Activated CD8-positive, alpha-beta T cell treated with anti-CD3 and anti-CD28 coated beads for 36 hours (primary cell): ENCODE measurements at regions not wholly inside any gene's neighbourhood (a gene's known extent, or its start where the extent isn't known, plus 50 kb on each side); places are given as distances from the start of the nearest gene placed in this dataset.

ENCODE experiments used
- ATAC-seq: fragments of 200-7000 bp; cut with Tn5 transposase; one replicate; pipeline ENCODE4 v1.10.0; 2021; ENCODE audit warnings: mild to moderate bottlenecking, moderate library complexity
- CTCF ChIA-PET: fragments of 350-600 bp; sonication (Branson Sonifier 250); formaldehyde crosslinking; loops from one replicate; lab custom pipeline; 2021; ENCODE audit warnings: antibody characterized with exemption; lab: Charles Lee
- POLR2A ChIA-PET: fragments of 350-600 bp; sonication (Branson Sonifier 250); formaldehyde crosslinking; loops from one replicate; lab custom pipeline; 2021; ENCODE audit warnings: antibody characterized with exemption; lab: Charles Lee
- DNase-seq: peaks from one replicate; pipeline ENCODE4 v3.0.0-alpha.2; 2020
- H3K27ac Mint-ChIP-seq: one replicate; pipeline ENCODE4 v1.8.0; 2021; ENCODE audit warnings: mild to moderate bottlenecking, mixed read lengths
- H3K27me3 Mint-ChIP-seq: one replicate; pipeline ENCODE4 v1.8.0; 2021; ENCODE audit warnings: mixed read lengths
- H3K36me3 Mint-ChIP-seq: one replicate; pipeline ENCODE4 v1.8.0; 2021; ENCODE audit warnings: low read depth, mixed read lengths
- H3K4me1 Mint-ChIP-seq: one replicate; pipeline ENCODE4 v1.8.0; 2021; ENCODE audit warnings: low read depth, mixed read lengths
- H3K4me3 Mint-ChIP-seq: one replicate; pipeline ENCODE4 v1.8.0; 2021; ENCODE audit warnings: mild to moderate bottlenecking, moderate library complexity, mixed read lengths
- H3K9me3 Mint-ChIP-seq: one replicate; pipeline ENCODE4 v1.8.0; 2021; ENCODE audit warnings: mixed read lengths
- intact Hi-C: fragments of 100-400 bp; cut with micrococcal nuclease; formaldehyde crosslinking; loops from one replicate; pipeline ENCODE4 v1.10.0; 2022
- TF ChIP-seq, protein P1 (sequence below): fragments of 200-600 bp; IDR thresholded peaks from one replicate; pipeline ENCODE4 v1.8.0; 2022; ENCODE audit warnings: antibody characterized with exemption, mild to moderate bottlenecking

DNA sequence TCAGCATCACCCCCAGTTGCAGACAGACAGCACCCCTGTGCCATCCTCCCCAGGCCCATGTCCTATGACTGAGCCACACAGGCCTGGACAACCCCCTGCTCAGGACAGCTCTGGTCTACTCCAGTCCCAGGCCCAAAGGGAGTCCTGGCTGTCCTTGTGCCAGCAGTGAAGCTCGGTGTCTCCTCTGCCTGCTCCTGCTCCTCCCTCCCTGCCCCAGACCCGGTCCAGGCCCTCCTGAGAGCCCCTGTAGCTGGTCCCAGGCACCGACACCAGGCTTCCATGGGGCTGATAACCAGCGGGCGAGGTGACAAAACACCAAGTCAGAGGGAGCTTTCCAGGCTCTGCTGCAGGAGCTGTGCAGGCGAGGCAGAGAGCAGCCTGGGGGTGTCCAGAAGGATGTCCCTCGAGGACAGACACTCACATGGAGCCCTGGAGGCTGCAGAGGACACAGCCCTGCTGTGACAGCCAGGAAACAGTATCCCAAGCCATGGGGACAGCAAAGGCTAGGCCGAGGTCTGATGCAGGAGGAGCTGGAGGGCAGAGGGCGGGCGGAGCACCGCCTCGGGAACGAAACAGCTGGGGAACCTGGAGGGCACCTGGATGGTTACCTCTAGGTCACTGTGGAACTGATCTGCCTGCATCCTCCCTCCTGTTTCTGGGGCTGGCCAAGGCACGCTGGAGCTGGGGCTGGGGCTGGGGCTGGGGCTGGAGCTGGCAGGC lies 103.8 kb upstream of the PRR20G start:
- TF ChIP-seq, protein P1, sequence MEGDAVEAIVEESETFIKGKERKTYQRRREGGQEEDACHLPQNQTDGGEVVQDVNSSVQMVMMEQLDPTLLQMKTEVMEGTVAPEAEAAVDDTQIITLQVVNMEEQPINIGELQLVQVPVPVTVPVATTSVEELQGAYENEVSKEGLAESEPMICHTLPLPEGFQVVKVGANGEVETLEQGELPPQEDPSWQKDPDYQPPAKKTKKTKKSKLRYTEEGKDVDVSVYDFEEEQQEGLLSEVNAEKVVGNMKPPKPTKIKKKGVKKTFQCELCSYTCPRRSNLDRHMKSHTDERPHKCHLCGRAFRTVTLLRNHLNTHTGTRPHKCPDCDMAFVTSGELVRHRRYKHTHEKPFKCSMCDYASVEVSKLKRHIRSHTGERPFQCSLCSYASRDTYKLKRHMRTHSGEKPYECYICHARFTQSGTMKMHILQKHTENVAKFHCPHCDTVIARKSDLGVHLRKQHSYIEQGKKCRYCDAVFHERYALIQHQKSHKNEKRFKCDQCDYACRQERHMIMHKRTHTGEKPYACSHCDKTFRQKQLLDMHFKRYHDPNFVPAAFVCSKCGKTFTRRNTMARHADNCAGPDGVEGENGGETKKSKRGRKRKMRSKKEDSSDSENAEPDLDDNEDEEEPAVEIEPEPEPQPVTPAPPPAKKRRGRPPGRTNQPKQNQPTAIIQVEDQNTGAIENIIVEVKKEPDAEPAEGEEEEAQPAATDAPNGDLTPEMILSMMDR, result no peak
- Mint-ChIP-seq H3K4me3 (no peak overlapping the region), H3K36me3 (no peaks in the 10 kb centered on the region), H3K27ac (no peak overlapping the region), H3K9me3 (no peaks in the 10 kb centered on the region), H3K27me3 (no peaks in the 10 kb centered on the region), H3K4me1 (no peaks in the 10 kb centered on the region)
- CTCF ChIA-PET, result no interaction called here
- POLR2A ChIA-PET, result interaction anchor here (0.6 kb wide), 1 partner anchor 39 kb away, joined by 3 read pairs; no protein-coding TSS in a partner anchor
- ATAC-seq (no peak), DNase-seq (no peak)
- intact Hi-C loops, result no loop called here

DNA sequence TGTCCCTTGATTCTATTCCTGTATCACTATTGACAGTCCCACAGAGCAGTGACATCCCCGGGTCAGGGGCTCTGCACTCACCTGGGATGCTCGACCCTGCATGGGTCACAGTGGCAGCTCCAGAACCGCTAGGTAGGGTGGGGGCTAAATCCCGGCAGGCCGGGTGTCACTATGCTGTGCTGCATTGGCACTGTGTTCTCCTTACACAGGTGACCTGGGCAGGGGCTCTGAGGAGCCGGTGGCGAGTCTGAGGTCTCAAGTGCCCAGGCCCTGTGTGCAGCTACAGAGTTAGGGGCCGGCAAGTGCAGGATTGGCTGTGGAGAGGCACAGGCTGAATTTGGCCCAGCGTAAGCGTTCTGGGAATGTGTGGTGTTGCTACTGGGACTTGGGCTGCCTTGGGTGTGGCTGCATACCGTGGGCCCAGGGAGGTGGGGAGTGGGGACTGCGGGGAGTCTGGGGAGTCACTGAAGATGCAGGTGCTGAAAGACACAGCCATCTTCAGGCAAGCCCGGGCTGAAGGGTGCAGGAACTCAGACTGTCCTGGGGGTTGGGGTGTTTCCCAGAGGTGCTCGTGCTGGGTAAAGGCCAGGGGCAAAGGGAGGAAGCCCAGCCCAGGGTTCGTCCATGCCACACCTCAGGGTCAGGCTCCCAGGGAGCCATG lies 102.6 kb upstream of the PRR20G start:
- TF ChIP-seq, protein P1, result no peak
- intact Hi-C loops, result no loop called here
- H3K27me3 Mint-ChIP-seq, result no peaks in the 10 kb centered on the region
- ChIA-PET POLR2A (no interaction called here), CTCF (no interaction called here)
- ATAC-seq (no peak), DNase-seq (no peak)
- H3K4me1 Mint-ChIP-seq, result no peaks in the 10 kb centered on the region
- no peak overlapping the region for H3K4me3 Mint-ChIP-seq
- H3K9me3 Mint-ChIP-seq, result no peaks in the 10 kb centered on the region
- no peak overlapping the region for H3K27ac Mint-ChIP-seq
- H3K36me3 Mint-ChIP-seq, result no peaks in the 10 kb centered on the region

GRCh38 chr3:127389913-127390312 lies 102.1 kb upstream of the PRR20G start:
- CTCF ChIA-PET, result no interaction called here
- H3K36me3 Mint-ChIP-seq, result no peaks in the 10 kb centered on the region
- no peaks in the 10 kb centered on the region for H3K4me1 Mint-ChIP-seq
- ATAC-seq (no peak), DNase-seq (no peak)
- POLR2A ChIA-PET, result no interaction called here
- no peaks in the 10 kb centered on the region for H3K27me3 Mint-ChIP-seq
- H3K4me3 Mint-ChIP-seq, result no peak overlapping the region
- H3K9me3 Mint-ChIP-seq, result no peaks in the 10 kb centered on the region
- intact Hi-C loops, result no loop called here
- TF ChIP-seq, protein P1, result no peak
- no peak overlapping the region for H3K27ac Mint-ChIP-seq

DNA sequence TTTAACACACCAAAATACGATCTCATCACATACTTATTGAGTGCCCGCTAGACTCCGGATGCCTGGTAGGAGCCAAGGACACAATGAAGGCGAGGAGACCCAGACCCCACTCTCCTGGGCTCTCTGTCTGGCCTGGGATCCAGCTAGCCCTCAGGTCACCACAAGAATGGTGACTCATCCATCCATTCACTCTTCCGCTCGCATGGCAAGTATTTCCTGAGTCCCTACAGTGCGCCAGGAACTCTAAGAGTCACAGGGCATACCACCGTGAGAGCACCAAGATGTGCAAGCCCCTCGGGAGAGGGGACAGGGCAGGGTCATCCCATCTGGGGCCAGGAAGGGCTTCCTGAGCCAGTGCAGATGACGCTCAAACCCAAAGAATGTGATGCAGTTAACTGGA lies 101.6 kb upstream of the PRR20G start:
- ChIA-PET POLR2A (no interaction called here), CTCF (no interaction called here)
- DNase-seq, result no peak
- intact Hi-C loops, result no loop called here
- no peaks in the 10 kb centered on the region for H3K9me3 Mint-ChIP-seq
- no peak overlapping the region for H3K27ac Mint-ChIP-seq
- H3K4me3 Mint-ChIP-seq, result no peak overlapping the region
- no peaks in the 10 kb centered on the region for H3K4me1 Mint-ChIP-seq
- no peaks in the 10 kb centered on the region for H3K27me3 Mint-ChIP-seq
- TF ChIP-seq, protein P1, result no peak
- ATAC-seq, result no peak
- no peaks in the 10 kb centered on the region for H3K36me3 Mint-ChIP-seq

GRCh38 chr3:127388427-127388826 lies 100.6 kb upstream of the PRR20G start:
- no peak for ATAC-seq
- Mint-ChIP-seq H3K27ac (no peak overlapping the region), H3K36me3 (no peaks in the 10 kb centered on the region), H3K9me3 (no peaks in the 10 kb centered on the region), H3K4me3 (no peak overlapping the region), H3K27me3 (no peaks in the 10 kb centered on the region), H3K4me1 (no peaks in the 10 kb centered on the region)
- ChIA-PET CTCF (no interaction called here), POLR2A (no interaction called here)
- intact Hi-C loops, result no loop called here
- DNase-seq, result no peak
- TF ChIP-seq, protein P1, result no peak
